GM21529 (cell line): ENCODE measurements at regions not wholly inside any gene's neighbourhood (a gene's known extent, or its start where the extent isn't known, plus 50 kb on each side); places are given as distances from the start of the nearest gene placed in this dataset.
"Not testable (repeated sequence)": the region's sequence is repeated elsewhere in the genome, so short reads cannot be mapped to it uniquely, and the experiment has no call there.

Experiments
- ATAC-seq: cut with Tn5 transposase; IDR thresholded peaks from one replicate; pipeline ENCODE4 v1.9.1; 2021; ENCODE audit not compliant: unreplicated experiment

- ATAC-seq: no peak
Observed at GRCh38 chr20:56723331-56723730, 94.2 kb downstream of the TFAP2C start.

- ATAC-seq: no peak
Observed at GRCh38 chr20:56724241-56724757, 95.2 kb downstream of the TFAP2C start.

- ATAC-seq: no peak
Observed at GRCh38 chr20:56730003-56730402, 100.9 kb downstream of the TFAP2C start.

- ATAC-seq: no peak
Observed at GRCh38 chr20:56730996-56731395, 101.9 kb downstream of the TFAP2C start.

GRCh38 chr20:56731476-56731875, 102.4 kb downstream of the TFAP2C start:
- ATAC-seq: no peak

- ATAC-seq: no peak
Observed at GRCh38 chr20:56733967-56734366, 104.9 kb downstream of the TFAP2C start.

GRCh38 chr20:56735084-56735642, 106.1 kb downstream of the TFAP2C start:
- ATAC-seq: no peak

GRCh38 chr20:56736285-56736857, 107.3 kb downstream of the TFAP2C start:
- ATAC-seq: no peak

- ATAC-seq: not testable (repeated sequence)
Observed at GRCh38 chr20:56744325-56744821, 115.3 kb downstream of the TFAP2C start.

- ATAC-seq: no peak
Observed at GRCh38 chr20:56748476-56749377, 119.6 kb downstream of the TFAP2C start.

GRCh38 chr20:56750430-56750829, 121.3 kb downstream of the TFAP2C start:
- ATAC-seq: no peak

- no peak for ATAC-seq
Observed at GRCh38 chr20:56752274-56752673, 123.2 kb downstream of the TFAP2C start.

- ATAC-seq: no peak
Observed at GRCh38 chr20:56755201-56755600, 126.1 kb downstream of the TFAP2C start.

- not testable (repeated sequence) for ATAC-seq
Observed at GRCh38 chr20:56756658-56757057, 127.6 kb downstream of the TFAP2C start.

GRCh38 chr20:56758706-56759105, 129.6 kb downstream of the TFAP2C start:
- no peak for ATAC-seq

- ATAC-seq: no peak
Observed at GRCh38 chr20:56759741-56760278, 130.7 kb downstream of the TFAP2C start.

GRCh38 chr20:56760610-56761009, 131.5 kb downstream of the TFAP2C start:
- no peak for ATAC-seq

- no peak for ATAC-seq
Observed at GRCh38 chr20:56761393-56761792, 132.3 kb downstream of the TFAP2C start.

GRCh38 chr20:56762401-56762800, 133.3 kb downstream of the TFAP2C start:
- no peak for ATAC-seq

- no peak for ATAC-seq
Observed at GRCh38 chr20:56762829-56763228, 133.7 kb downstream of the TFAP2C start.

GRCh38 chr20:56764671-56765070, 135.6 kb downstream of the TFAP2C start:
- ATAC-seq: no peak
